HepG2 (cell line): ENCODE measurements at regions not wholly inside any gene's neighbourhood (a gene's known extent, or its start where the extent isn't known, plus 50 kb on each side); places are given as distances from the start of the nearest gene placed in this dataset.

Experiments
- ATAC-seq: fragments of 200-7000 bp; cut with Tn5 transposase; 3 replicates; pipeline ENCODE4 v1.9.1; 2020; ENCODE audit warnings: mild to moderate bottlenecking, moderate library complexity
- BruUV-seq: library from RNA; stranded (reverse); fragments of 400-500 nt; replicated peaks from 2 replicates; lab custom pipeline; 2021; lab: Mats Ljungman, UMichigan
- CTCF ChIA-PET: fragments of 300-600 bp; formaldehyde crosslinking; extraction: SDS; loops from one replicate; lab custom pipeline; 2021; ENCODE audit warnings: low total read pairs, inconsistent platforms, low intra/inter-chr PET ratio; lab: Yijun Ruan, JAX
- POLR2A ChIA-PET: fragments of 350-600 bp; sonication (Branson Sonifier 250); formaldehyde crosslinking; loops from one replicate; lab custom pipeline; 2020; ENCODE audit warnings: antibody characterized with exemption, inconsistent platforms; lab: Yijun Ruan, JAX
- DNase-seq: peaks from one replicate; pipeline ENCODE4 v3.0.0-alpha.2; 2015; ENCODE audit warnings: low spot score
- FAIRE-seq: peaks from 3 replicates; lab custom pipeline; 2011; peaks lifted over from hg19 to GRCh38; lab: Jason Lieb, UNC
- H2AFZ ChIP-seq: one replicate; pipeline ENCODE4 v1.6.1; 2011; ENCODE audit warnings: low read length, inconsistent platforms
- H3K27ac ChIP-seq: fragments of 300-600 bp; 3 replicates; pipeline ENCODE4 v1.8.0; 2011; ENCODE audit warnings: mixed run types, mild to moderate bottlenecking, mixed read lengths, low read length, inconsistent platforms; ENCODE audit not compliant: insufficient read depth; ENCODE audit errors: extremely low read length
- H3K27me3 ChIP-seq, 2 experiments: fragments of 200-600 bp in 1 of 2; 2 replicates in 1 of 2; 3 replicates in 1 of 2; pipeline versions ENCODE4 v1.6.0 to v1.8.0; 2011; ENCODE audit warnings: low read length in 2 of 2, mild to moderate bottlenecking in 2 of 2, moderate library complexity in 2 of 2, inconsistent platforms in 1 of 2; ENCODE audit not compliant: insufficient read depth in 2 of 2, control insufficient read depth in 1 of 2
- H3K36me3 ChIP-seq, 2 experiments: fragments of 200-600 bp in 1 of 2; replicated peaks in 1 of 2; 2 replicates in 1 of 2; 3 replicates in 1 of 2; pipeline versions ENCODE4 v1.5.1 to v1.8.0; 2011; ENCODE audit warnings: low read length in 2 of 2, inconsistent platforms in 1 of 2; ENCODE audit not compliant: insufficient read depth in 2 of 2, control insufficient read depth in 1 of 2
- H3K4me1 ChIP-seq: 2 replicates; pipeline ENCODE4 v1.5.1; 2012; ENCODE audit warnings: low read length, inconsistent platforms; ENCODE audit not compliant: insufficient read depth
- H3K4me2 ChIP-seq: 2 replicates; pipeline ENCODE4 v1.6.0; 2011; ENCODE audit warnings: low read depth, low read length, inconsistent platforms
- H3K4me3 ChIP-seq, 3 experiments: fragments of 200-600 bp in 1 of 3; sonication (generic), shearing (Covaris generic) in 1 of 3; replicated peaks in 1 of 3; 2 replicates each; pipeline ENCODE4 v1.5.1; 2011 to 2016; ENCODE audit warnings: low read length in 3 of 3, inconsistent platforms in 2 of 3, low read depth in 2 of 3, mild to moderate bottlenecking in 2 of 3, control low read depth in 1 of 3, mixed read lengths in 1 of 3; ENCODE audit not compliant: insufficient read depth in 1 of 3
- H3K79me2 ChIP-seq: one replicate; pipeline ENCODE4 v1.6.1; 2011; ENCODE audit warnings: low read length, inconsistent platforms; ENCODE audit not compliant: insufficient read depth
- H3K9ac ChIP-seq: 2 replicates; pipeline ENCODE4 v1.6.0; 2011; ENCODE audit warnings: mild to moderate bottlenecking, low read depth, low read length, inconsistent platforms; ENCODE audit not compliant: insufficient read depth
- H3K9me3 ChIP-seq: 2 replicates; pipeline ENCODE4 v1.5.1; 2012; ENCODE audit warnings: mild to moderate bottlenecking, low read length
- H4K20me1 ChIP-seq: 2 replicates; pipeline ENCODE4 v1.6.0; 2011; ENCODE audit warnings: inconsistent platforms, mild to moderate bottlenecking, low read length, moderate library complexity; ENCODE audit not compliant: insufficient read depth
- ATF7-NPFF ChIP-seq: sonication (generic); formaldehyde crosslinking; IDR thresholded peaks from 2 replicates; pipeline ENCODE4 v1.8.1; 2023; ENCODE audit warnings: mild to moderate bottlenecking, low read depth, missing genetic modification reagents, moderate library complexity
- FIP1L1 ChIP-seq: fragments of 200-400 bp; formaldehyde crosslinking; IDR thresholded peaks from 2 replicates; pipeline ENCODE4 v1.6.1; 2018; ENCODE audit warnings: low read depth, mild to moderate bottlenecking, low read length, moderate library complexity, borderline replicate concordance; ENCODE audit not compliant: insufficient read depth
- FOXJ3 ChIP-seq: sonication (generic); formaldehyde crosslinking; IDR thresholded peaks from 2 replicates; pipeline ENCODE4 v1.4.0; 2020; ENCODE audit warnings: missing genetic modification reagents, mild to moderate bottlenecking, borderline replicate concordance
- FOXK2 ChIP-seq: fragments of 450-650 bp; IDR thresholded peaks from 2 replicates; pipeline ENCODE4 v1.6.1; 2016
- MTERF4 ChIP-seq: sonication (generic); formaldehyde crosslinking; IDR thresholded peaks from 2 replicates; pipeline ENCODE4 v1.8.0; 2023; ENCODE audit warnings: mild to moderate bottlenecking, missing genetic modification reagents
- MZF1 ChIP-seq: sonication (generic); formaldehyde crosslinking; IDR thresholded peaks from 2 replicates; pipeline ENCODE4 v1.8.1; 2023; ENCODE audit warnings: mild to moderate bottlenecking, missing genetic modification reagents, borderline replicate concordance
- NR2F6 ChIP-seq, 2 experiments: IDR thresholded peaks; 2 replicates each; pipeline ENCODE4 v1.6.1; 2016; ENCODE audit warnings: antibody characterized with exemption in 1 of 2, mild to moderate bottlenecking in 1 of 2
- RFXAP ChIP-seq: sonication (generic); formaldehyde crosslinking; IDR thresholded peaks from 2 replicates; pipeline ENCODE4 v1.4.0; 2020; ENCODE audit warnings: missing genetic modification reagents, borderline replicate concordance
- SYNCRIP ChIP-seq: fragments of 200-400 bp; formaldehyde crosslinking; IDR thresholded peaks from 2 replicates; pipeline ENCODE4 v1.6.1; 2018; ENCODE audit warnings: mild to moderate bottlenecking, low read depth, low read length; ENCODE audit not compliant: insufficient read depth
- TOE1 ChIP-seq: sonication (generic); formaldehyde crosslinking; IDR thresholded peaks from 2 replicates; pipeline ENCODE4 v1.4.0; 2020; ENCODE audit warnings: mild to moderate bottlenecking, missing genetic modification reagents
- ZNF407 ChIP-seq: sonication (generic); formaldehyde crosslinking; IDR thresholded peaks from one replicate; pipeline ENCODE4 v1.5.1; 2020; ENCODE audit warnings: mild to moderate bottlenecking, missing genetic modification reagents; ENCODE audit errors: not compliant biosample characterization
- ZNF496 ChIP-seq: sonication (generic); formaldehyde crosslinking; IDR thresholded peaks from 2 replicates; pipeline ENCODE4 v1.8.1; 2023; ENCODE audit warnings: mild to moderate bottlenecking, moderate library complexity, missing genetic modification reagents; ENCODE audit not compliant: insufficient replicate concordance
- WGBS: methylation state at CpG from one replicate; pipeline ENCODE4 v1.1.6; 2017; ENCODE audit warnings: low lambda C conversion rate; 5-methylcytosine and 5-hydroxymethylcytosine counted together
- in situ Hi-C: cut with HindIII; loops from 2 replicates; pipeline ENCODE4 v1.10.0; 2017; ENCODE audit warnings: low pct_unique_long_range_greater_than_20kb; ENCODE audit not compliant: extremely low pct_ligation_motif_present
- intact Hi-C: fragments of 100-400 bp; cut with micrococcal nuclease; formaldehyde crosslinking; loops from one replicate; pipeline ENCODE4 v1.10.0; 2022; ENCODE audit not compliant: unreplicated experiment

- CTCF ChIA-PET: no interaction called here
- WGBS: 37% methylated on average over 4 of the region's 5 CpGs
- TF ChIP-seq FOXK2 (no peak), ATF7-NPFF (no peak), FOXJ3 (CRISPR knock-in tag) (no peak), MZF1 (no peak), FIP1L1 (no peak), ZNF496 (CRISPR knock-in tag) (no peak), NR2F6 (IDR thresholded peaks at IDR 0.05) (no peak), NR2F6 (CRISPR knock-in tag; IDR thresholded peaks at IDR 0.05) (no peak), ZNF407 (no peak), RFXAP (CRISPR knock-in tag) (no peak), MTERF4 (CRISPR knock-in tag) (no peak), SYNCRIP (no peak), TOE1 (no peak)
These were observed 93.3 kb downstream of the TMEM174 start for GRCh38 chr5:73266176-73266738.

More at GRCh38 chr5:73266176-73266738, 93.3 kb downstream of the TMEM174 start:
- Histone ChIP-seq H2AFZ (no peak overlapping the region), H3K9me3 (no peaks in the 10 kb centered on the region), H3K79me2 (no peaks in the 10 kb centered on the region), H3K4me3 (no peak overlapping the region), H3K4me1 (no peaks in the 10 kb centered on the region), H3K27ac (no peak overlapping the region), H3K27me3 (peaks cover 0 to 51% of the 10 kb centered on the region in 2 experiments), H4K20me1 (no peaks in the 10 kb centered on the region), H3K36me3 (no peaks in the 10 kb centered on the region), H3K9ac (no peak overlapping the region), H3K4me2 (no peak overlapping the region)
- POLR2A ChIA-PET: no interaction called here
- no peak for DNase-seq
- BruUV-seq: no TSS peak
- ATAC-seq: no peak
- no peak for FAIRE-seq
- intact Hi-C loops (no loop called here), in situ Hi-C loops (no loop called here)
